OCI-LY3 (cell line): ENCODE measurements at regions not wholly inside any gene's neighbourhood (a gene's known extent, or its start where the extent isn't known, plus 50 kb on each side); places are given as distances from the start of the nearest gene placed in this dataset.
"Not testable (repeated sequence)": the region's sequence is repeated elsewhere in the genome, so short reads cannot be mapped to it uniquely, and the experiment has no call there.

Experiments used
- H2AFZ ChIP-seq: fragments of 200-600, 300-600 bp; shearing (Covaris generic); 2 replicates; pipeline ENCODE4 v1.6.0; 2014; ENCODE audit warnings: antibody characterized with exemption, low read depth, low read length
- H3K27ac ChIP-seq: fragments of 200-600, 300-600 bp; sonication (generic); 2 replicates; pipeline ENCODE4 v1.5.1; 2014; ENCODE audit warnings: mild to moderate bottlenecking, low read length, moderate library complexity, mixed read lengths
- H3K27me3 ChIP-seq: fragments of 200-600, 300-600 bp; sonication (generic); 2 replicates; pipeline ENCODE4 v1.6.1; 2014; ENCODE audit warnings: low read depth, low read length, mixed read lengths
- H3K36me3 ChIP-seq: fragments of 200-600, 300-600 bp; sonication (generic); replicated peaks from 2 replicates; pipeline ENCODE3; 2014; ENCODE audit warnings: low read depth, low read length, mixed read lengths
- H3K4me1 ChIP-seq: fragments of 300-600, 200-600 bp; sonication (generic); 2 replicates; pipeline ENCODE4 v1.6.1; 2014; ENCODE audit warnings: low read length, mixed read lengths
- H3K4me2 ChIP-seq: fragments of 200-600, 300-600 bp; sonication (generic); 2 replicates; pipeline ENCODE4 v1.6.1; 2014; ENCODE audit warnings: low read length, mixed read lengths
- H3K4me3 ChIP-seq: fragments of 300-600, 200-600 bp; sonication (generic); 2 replicates; pipeline ENCODE4 v1.5.1; 2014; ENCODE audit warnings: antibody characterized with exemption, mild to moderate bottlenecking, low read length, moderate library complexity
- H3K79me2 ChIP-seq: fragments of 300-600, 200-600 bp; shearing (Covaris generic); 2 replicates; pipeline ENCODE4 v1.6.1; 2014; ENCODE audit warnings: mild to moderate bottlenecking, low read length, mixed read lengths
- H3K9ac ChIP-seq: fragments of 300-600, 200-600 bp; shearing (Covaris generic); 2 replicates; pipeline ENCODE4 v1.6.0; 2014; ENCODE audit warnings: mild to moderate bottlenecking, low read length, moderate library complexity
- H3K9me3 ChIP-seq: fragments of 200-600, 300-600 bp; shearing (Covaris generic); 2 replicates; pipeline ENCODE4 v1.6.1; 2014; ENCODE audit warnings: low read length, mixed read lengths; ENCODE audit not compliant: insufficient read depth
- H4K20me1 ChIP-seq: fragments of 200-600, 300-600 bp; sonication (generic); 2 replicates; pipeline ENCODE4 v1.6.1; 2016; ENCODE audit warnings: low read length, mixed read lengths; ENCODE audit not compliant: insufficient read depth
- CTCF ChIP-seq: fragments of 200-600, 300-600 bp; sonication (generic); IDR thresholded peaks from 2 replicates; pipeline ENCODE4 v1.5.1; 2014; ENCODE audit warnings: antibody characterized with exemption, low read length, low read depth
- EZH2phosphoT487 ChIP-seq: fragments of 200-600 bp; shearing (Covaris generic); IDR thresholded peaks from 2 replicates; pipeline ENCODE4 v1.6.1; 2018; ENCODE audit warnings: antibody characterized with exemption, mixed run types, low read depth

DNA sequence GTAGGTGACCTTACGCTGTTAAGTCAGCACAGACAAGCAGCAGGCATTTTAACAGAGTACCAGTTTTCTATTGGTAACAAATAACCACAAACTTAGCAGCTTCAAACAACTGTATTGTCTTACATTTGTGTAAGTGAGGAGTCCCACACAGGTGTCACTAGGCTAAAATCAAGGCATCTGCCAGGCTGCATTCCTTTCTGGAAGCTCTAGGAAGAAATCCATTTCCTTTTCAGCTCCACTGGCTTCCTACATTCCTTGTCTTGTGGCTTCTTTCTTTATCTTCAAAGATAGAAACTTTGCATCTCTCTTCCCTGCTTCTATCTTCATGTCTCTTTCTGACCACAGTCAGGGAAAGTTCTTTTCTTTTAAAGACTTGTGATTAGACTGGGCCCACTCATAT lies 139.9 kb downstream of the TMEM144 start:
- Histone ChIP-seq H3K4me1 (no peaks in the 10 kb centered on the region), H3K4me3 (no peak overlapping the region), H3K27ac (no peak overlapping the region), H3K4me2 (no peak overlapping the region), H3K79me2 (no peaks in the 10 kb centered on the region), H3K36me3 (no peaks in the 10 kb centered on the region), H3K9me3 (no peaks in the 10 kb centered on the region), H3K27me3 (no peaks in the 10 kb centered on the region; the same call in 1 of the 2 replicates), H2AFZ (no peak overlapping the region), H4K20me1 (no peaks in the 10 kb centered on the region), H3K9ac (no peak overlapping the region)
- no peak for TF ChIP-seq EZH2phosphoT487

GRCh38 chr4:158353541-158354304 lies 143.4 kb downstream of the TMEM144 start:
- Histone ChIP-seq H2AFZ (no peak overlapping the region), H3K79me2 (no peaks in the 10 kb centered on the region), H3K4me3 (no peak overlapping the region), H4K20me1 (no peaks in the 10 kb centered on the region), H3K27ac (no peak overlapping the region), H3K27me3 (no peaks in the 10 kb centered on the region), H3K9ac (no peak overlapping the region), H3K9me3 (no peaks in the 10 kb centered on the region), H3K36me3 (no peaks in the 10 kb centered on the region), H3K4me2 (no peak overlapping the region), H3K4me1 (no peaks in the 10 kb centered on the region)
- no peak for TF ChIP-seq CTCF
- TF ChIP-seq EZH2phosphoT487 = no peak

- Histone ChIP-seq H3K4me2 (no peak overlapping the region), H3K27me3 (no peaks in the 10 kb centered on the region), H3K27ac (no peak overlapping the region), H3K9me3 (no peaks in the 10 kb centered on the region), H4K20me1 (no peaks in the 10 kb centered on the region), H3K4me3 (no peak overlapping the region), H3K36me3 (no peaks in the 10 kb centered on the region), H3K4me1 (no peaks in the 10 kb centered on the region), H3K79me2 (no peaks in the 10 kb centered on the region), H3K9ac (no peak overlapping the region), H2AFZ (no peak overlapping the region)
- no peak for TF ChIP-seq CTCF
- no peak for TF ChIP-seq EZH2phosphoT487
Observed at GRCh38 chr4:158356301-158356700, 146.0 kb downstream of the TMEM144 start.

- not testable (repeated sequence) for H3K4me3 ChIP-seq, H3K4me1 ChIP-seq, H3K27me3 ChIP-seq, H4K20me1 ChIP-seq, H3K4me2 ChIP-seq, H3K79me2 ChIP-seq, H3K9me3 ChIP-seq, H3K36me3 ChIP-seq, H2AFZ ChIP-seq, H3K9ac ChIP-seq, H3K27ac ChIP-seq
Observed at GRCh38 chr4:158367932-158368441, 153.7 kb upstream of the RXFP1 start.

DNA sequence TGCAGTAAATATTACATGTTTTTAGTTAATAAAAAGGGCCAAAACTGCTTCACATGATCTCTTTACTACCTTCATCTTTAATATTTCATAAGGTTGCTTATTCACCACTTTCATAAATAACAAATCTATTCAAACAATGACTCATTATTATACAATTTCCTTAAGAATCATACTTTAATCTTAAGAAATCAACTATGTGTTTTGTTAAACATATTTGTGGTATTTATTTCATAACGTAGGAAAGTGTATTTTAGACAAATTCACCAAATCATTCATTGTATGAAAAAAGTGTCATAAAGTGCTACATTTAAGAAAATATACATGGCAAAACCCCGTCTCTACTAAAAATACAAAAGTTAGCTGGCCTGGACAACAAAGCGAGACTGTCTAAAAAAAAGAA lies 150.5 kb upstream of the RXFP1 start:
- H2AFZ ChIP-seq = no peak overlapping the region
- H3K9me3 ChIP-seq = no peaks in the 10 kb centered on the region
- no peaks in the 10 kb centered on the region for H3K79me2 ChIP-seq
- H3K9ac ChIP-seq = no peak overlapping the region
- no peaks in the 10 kb centered on the region for H3K36me3 ChIP-seq
- H3K27ac ChIP-seq = no peak overlapping the region
- no peak overlapping the region for H3K4me2 ChIP-seq
- no peaks in the 10 kb centered on the region for H3K27me3 ChIP-seq
- no peak for TF ChIP-seq CTCF
- no peak for TF ChIP-seq EZH2phosphoT487
- H4K20me1 ChIP-seq = no peaks in the 10 kb centered on the region
- no peak overlapping the region for H3K4me3 ChIP-seq
- H3K4me1 ChIP-seq = no peaks in the 10 kb centered on the region
